HCT116 (cell line): ENCODE measurements at regions not wholly inside any gene's neighbourhood (a gene's known extent, or its start where the extent isn't known, plus 50 kb on each side); places are given as distances from the start of the nearest gene placed in this dataset.

Experiments
- ATAC-seq: fragments of 200-7000 bp; cut with Tn5 transposase; 2 replicates; pipeline ENCODE4 v1.9.1; 2020; ENCODE audit warnings: mild to moderate bottlenecking, moderate library complexity
- BruUV-seq: library from RNA; stranded (reverse); fragments of 400-500 nt; replicated peaks from 2 replicates; lab custom pipeline; 2021; lab: Mats Ljungman, UMichigan
- CTCF ChIA-PET: fragments of 300-600 bp; sonication (Branson Sonifier 250); formaldehyde crosslinking; loops from one replicate; lab custom pipeline; 2021; ENCODE audit warnings: antibody characterized with exemption; lab: Charles Lee
- POLR2A ChIA-PET: fragments of 300-600, 350-600 bp; sonication (Branson Sonifier 250); formaldehyde crosslinking; loops from one replicate; lab custom pipeline; 2021; ENCODE audit warnings: antibody characterized with exemption; lab: Charles Lee
- RAD21 ChIA-PET, 2 experiments: fragments of 300-600 bp; sonication (Branson Sonifier 250); formaldehyde crosslinking; loops; one replicate each; lab custom pipeline; 2023; ENCODE audit warnings: low total read pairs in 2 of 2; ENCODE audit not compliant: uncharacterized antibody in 2 of 2, unreplicated experiment in 2 of 2, low non-redundant PET in 1 of 2; lab: Charles Lee
- DNase-seq: peaks from one replicate; pipeline ENCODE4 v3.0.0-alpha.2; 2010; ENCODE audit warnings: low read depth, low spot score
- H2AFZ ChIP-seq: fragments of 200-600 bp; shearing (Covaris generic), sonication (generic); 2 replicates; pipeline ENCODE4 v1.6.1; 2017; ENCODE audit warnings: low read depth, mixed run types, mixed read lengths, antibody characterized with exemption, low read length; ENCODE audit not compliant: poor library complexity, severe bottlenecking
- H3K27ac ChIP-seq: 2 replicates; pipeline ENCODE4 v1.5.1; 2012; ENCODE audit warnings: low read depth, low read length
- H3K27me3 ChIP-seq: fragments of 200-600 bp; sonication (generic); 2 replicates; pipeline ENCODE4 v1.6.1; 2016; ENCODE audit warnings: mixed run types, low read length, mixed read lengths; ENCODE audit not compliant: insufficient read depth
- H3K36me3 ChIP-seq, 2 experiments: fragments of 200-500 bp in 1 of 2; fragments of 200-600 bp in 1 of 2; sonication (Bioruptor generic) in 1 of 2; sonication (generic) in 1 of 2; 2 replicates each; pipeline versions ENCODE4 v1.5.1 to v1.6.1; 2014 to 2016; ENCODE audit warnings: low read length in 2 of 2, inconsistent platforms in 1 of 2, mixed read lengths in 1 of 2, mixed run types in 1 of 2; ENCODE audit not compliant: insufficient read depth in 2 of 2, control insufficient read depth in 1 of 2
- H3K4me1 ChIP-seq, 2 experiments: fragments of 200-600 bp in 1 of 2; sonication (generic) in 1 of 2; 2 replicates each; pipeline versions ENCODE4 v1.5.1 to v1.6.1; 2012 to 2017; ENCODE audit warnings: low read length in 2 of 2, inconsistent platforms in 1 of 2, mild to moderate bottlenecking in 1 of 2, mixed read lengths in 1 of 2, mixed run types in 1 of 2, moderate library complexity in 1 of 2; ENCODE audit not compliant: insufficient read depth in 2 of 2, control insufficient read depth in 1 of 2
- H3K4me2 ChIP-seq: fragments of 200-600 bp; sonication (generic); 2 replicates; pipeline ENCODE4 v1.6.1; 2017; ENCODE audit warnings: mixed run types, low read length, mixed read lengths
- H3K4me3 ChIP-seq, 2 experiments: fragments of 200-600 bp in 1 of 2; sonication (generic) in 1 of 2; replicated peaks in 1 of 2; 2 replicates each; pipeline ENCODE4 v1.5.1; 2011 to 2016; ENCODE audit warnings: low read length in 2 of 2, control low read depth in 1 of 2, low read depth in 1 of 2, mild to moderate bottlenecking in 1 of 2, mixed read lengths in 1 of 2, mixed run types in 1 of 2
- H3K79me2 ChIP-seq: fragments of 200-600 bp; sonication (generic); 2 replicates; pipeline ENCODE4 v1.6.1; 2017; ENCODE audit warnings: mild to moderate bottlenecking, mixed run types, low read length, moderate library complexity, mixed read lengths; ENCODE audit not compliant: insufficient read depth
- H3K9ac ChIP-seq: fragments of 200-600 bp; sonication (generic); 2 replicates; pipeline ENCODE4 v1.6.1; 2016; ENCODE audit warnings: low read length, mixed read lengths
- H3K9me2 ChIP-seq: fragments of 200-600 bp; sonication (generic), shearing (Covaris generic); 2 replicates; pipeline ENCODE4 v1.6.1; 2017; ENCODE audit warnings: mixed run types, mild to moderate bottlenecking, moderate library complexity; ENCODE audit not compliant: insufficient read depth
- H3K9me3 ChIP-seq, 2 experiments: fragments of 200-500 bp in 1 of 2; fragments of 200-600 bp in 1 of 2; sonication (Bioruptor generic) in 1 of 2; sonication (generic) in 1 of 2; 2 replicates each; pipeline ENCODE4 v1.6.1; 2014 to 2017; ENCODE audit warnings: low read length in 2 of 2, mixed read lengths in 2 of 2, inconsistent platforms in 1 of 2, low read depth in 1 of 2, mild to moderate bottlenecking in 1 of 2, mixed run types in 1 of 2, moderate library complexity in 1 of 2; ENCODE audit not compliant: control insufficient read depth in 1 of 2, insufficient read depth in 1 of 2
- H4K20me1 ChIP-seq: fragments of 200-600 bp; sonication (generic), shearing (Covaris generic); 2 replicates; pipeline ENCODE4 v1.6.1; 2017; ENCODE audit warnings: mixed run types, mild to moderate bottlenecking, moderate library complexity; ENCODE audit not compliant: insufficient read depth
- CEBPB ChIP-seq: IDR thresholded peaks from 2 replicates; pipeline ENCODE4 v1.6.1; 2012; ENCODE audit warnings: low read depth
- EGR1 ChIP-seq: IDR thresholded peaks from 2 replicates; pipeline ENCODE4 v1.6.1; 2012; ENCODE audit warnings: low read depth
- ELF1 ChIP-seq: IDR thresholded peaks from 2 replicates; pipeline ENCODE4 v1.6.1; 2012; ENCODE audit warnings: low read depth, borderline replicate concordance
- EZH2 ChIP-seq: fragments of 200-600 bp; sonication (generic); IDR thresholded peaks from 2 replicates; pipeline ENCODE4 v1.6.1; 2017; ENCODE audit warnings: antibody characterized with exemption, mixed run types
- EZH2phosphoT487 ChIP-seq: fragments of 200-600 bp; IDR thresholded peaks from 2 replicates; pipeline ENCODE4 v1.6.1; 2018; ENCODE audit warnings: antibody characterized with exemption, borderline replicate concordance
- POLR2A ChIP-seq: IDR thresholded peaks from 2 replicates; pipeline ENCODE4 v1.7.0; 2011; ENCODE audit warnings: borderline replicate concordance; ENCODE audit not compliant: insufficient read depth, insufficient read length; ENCODE audit errors: extremely low read depth
- RAD21 ChIP-seq: IDR thresholded peaks from 2 replicates; pipeline ENCODE4 v1.6.1; 2012; ENCODE audit warnings: low read depth, mild to moderate bottlenecking
- SRF ChIP-seq: IDR thresholded peaks from 2 replicates; pipeline ENCODE4 v1.6.1; 2012; ENCODE audit warnings: low read depth
- TCF7L2 ChIP-seq: IDR thresholded peaks from 2 replicates; pipeline ENCODE4 v1.7.0; 2011; ENCODE audit warnings: borderline replicate concordance, inconsistent platforms; ENCODE audit not compliant: insufficient read depth, insufficient read length; ENCODE audit errors: extremely low read depth
- ZFX ChIP-seq: fragments of 450-650 bp; IDR thresholded peaks from 2 replicates; pipeline ENCODE4 v1.6.1; 2017
- intact Hi-C: fragments of 100-400 bp; cut with micrococcal nuclease; formaldehyde crosslinking; loops from 2 replicates; pipeline ENCODE4 v1.10.0; 2022
- TF ChIP-seq, protein P1 (sequence below): IDR thresholded peaks from 2 replicates; pipeline ENCODE4 v1.6.1; 2012; ENCODE audit warnings: low read depth
- TF ChIP-seq, protein P2 (sequence below): IDR thresholded peaks from 2 replicates; pipeline ENCODE4 v1.6.1; 2012

DNA sequence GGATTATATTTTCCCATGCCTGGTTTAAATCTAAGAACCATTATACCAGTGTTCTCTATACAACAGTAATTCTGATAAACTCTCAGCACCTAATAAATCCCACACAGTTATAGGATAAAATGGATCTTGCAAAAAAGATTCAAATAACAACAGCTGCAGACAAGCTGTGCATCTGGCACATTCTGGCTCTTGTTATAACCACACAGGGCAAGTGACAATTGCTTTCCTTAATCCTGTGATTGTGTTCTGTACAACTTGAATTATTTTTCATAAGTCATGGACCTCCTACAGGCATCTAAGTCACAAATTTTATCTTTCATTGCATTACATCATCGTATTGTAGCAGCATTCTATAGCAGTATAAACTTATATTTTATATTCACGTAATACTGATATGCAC, 948.3 kb downstream of the SLITRK1 start:
- BruUV-seq: no TSS peak
- Histone ChIP-seq H3K27me3 (no peaks in the 10 kb centered on the region), H3K27ac (no peak overlapping the region), H3K4me2 (no peak overlapping the region), H3K9me2 (no peaks in the 10 kb centered on the region), H3K79me2 (no peaks in the 10 kb centered on the region), H3K9me3 (no peaks in the 10 kb centered on the region), H3K9ac (no peak overlapping the region), H3K36me3 (no peaks in the 10 kb centered on the region), H2AFZ (no peak overlapping the region), H3K4me3 (no peak overlapping the region), H4K20me1 (no peaks in the 10 kb centered on the region), H3K4me1 (no peaks in the 10 kb centered on the region)
- intact Hi-C loops: no loop called here
- ATAC-seq (no peak), DNase-seq (no peak)
- CTCF ChIA-PET: no interaction called here
- TF ChIP-seq EZH2phosphoT487 (no peak), CEBPB (no peak), EGR1 (no peak), TCF7L2 (no peak), ELF1 (no peak), EZH2 (no peak), SRF (no peak), POLR2A (no peak), ZFX (no peak), RAD21 (no peak)
- TF ChIP-seq, protein P1, sequence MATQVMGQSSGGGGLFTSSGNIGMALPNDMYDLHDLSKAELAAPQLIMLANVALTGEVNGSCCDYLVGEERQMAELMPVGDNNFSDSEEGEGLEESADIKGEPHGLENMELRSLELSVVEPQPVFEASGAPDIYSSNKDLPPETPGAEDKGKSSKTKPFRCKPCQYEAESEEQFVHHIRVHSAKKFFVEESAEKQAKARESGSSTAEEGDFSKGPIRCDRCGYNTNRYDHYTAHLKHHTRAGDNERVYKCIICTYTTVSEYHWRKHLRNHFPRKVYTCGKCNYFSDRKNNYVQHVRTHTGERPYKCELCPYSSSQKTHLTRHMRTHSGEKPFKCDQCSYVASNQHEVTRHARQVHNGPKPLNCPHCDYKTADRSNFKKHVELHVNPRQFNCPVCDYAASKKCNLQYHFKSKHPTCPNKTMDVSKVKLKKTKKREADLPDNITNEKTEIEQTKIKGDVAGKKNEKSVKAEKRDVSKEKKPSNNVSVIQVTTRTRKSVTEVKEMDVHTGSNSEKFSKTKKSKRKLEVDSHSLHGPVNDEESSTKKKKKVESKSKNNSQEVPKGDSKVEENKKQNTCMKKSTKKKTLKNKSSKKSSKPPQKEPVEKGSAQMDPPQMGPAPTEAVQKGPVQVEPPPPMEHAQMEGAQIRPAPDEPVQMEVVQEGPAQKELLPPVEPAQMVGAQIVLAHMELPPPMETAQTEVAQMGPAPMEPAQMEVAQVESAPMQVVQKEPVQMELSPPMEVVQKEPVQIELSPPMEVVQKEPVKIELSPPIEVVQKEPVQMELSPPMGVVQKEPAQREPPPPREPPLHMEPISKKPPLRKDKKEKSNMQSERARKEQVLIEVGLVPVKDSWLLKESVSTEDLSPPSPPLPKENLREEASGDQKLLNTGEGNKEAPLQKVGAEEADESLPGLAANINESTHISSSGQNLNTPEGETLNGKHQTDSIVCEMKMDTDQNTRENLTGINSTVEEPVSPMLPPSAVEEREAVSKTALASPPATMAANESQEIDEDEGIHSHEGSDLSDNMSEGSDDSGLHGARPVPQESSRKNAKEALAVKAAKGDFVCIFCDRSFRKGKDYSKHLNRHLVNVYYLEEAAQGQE: no peak
- TF ChIP-seq, protein P2, sequence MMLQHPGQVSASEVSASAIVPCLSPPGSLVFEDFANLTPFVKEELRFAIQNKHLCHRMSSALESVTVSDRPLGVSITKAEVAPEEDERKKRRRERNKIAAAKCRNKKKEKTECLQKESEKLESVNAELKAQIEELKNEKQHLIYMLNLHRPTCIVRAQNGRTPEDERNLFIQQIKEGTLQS: no peak
- POLR2A ChIA-PET: no interaction called here
- RAD21 ChIA-PET: no interaction called here
